ENCODE measurements at regions not wholly inside any gene's neighbourhood (a gene's known extent, or its start where the extent isn't known, plus 50 kb on each side); places are given as distances from the start of the nearest gene placed in this dataset.
A peak's percentile ranks its signal among the peaks of the same experiment; 100 is the strongest.

GRCh38 chr10:28463141-28463540, 69.8 kb upstream of the WAC start:
- TF ChIP-seq CTCF (IDR thresholded peaks at IDR 0.05) (no peak), POLR2A (IDR thresholded peaks at IDR 0.05) (no peak)
- intact Hi-C loops (cut with DNase I; ENCODE audit: low total_unique reads) = no loop called here
- H3K4me3 ChIP-seq (ENCODE audit: low read depth, poor library complexity, severe bottlenecking) = no peak overlapping the region
- DNase-seq (ENCODE audit: low spot score in 2 of 2) = no peak
- 88 to 89% methylated on average over 2 of the region's 2 CpGs for WGBS, 2 donors

DNA sequence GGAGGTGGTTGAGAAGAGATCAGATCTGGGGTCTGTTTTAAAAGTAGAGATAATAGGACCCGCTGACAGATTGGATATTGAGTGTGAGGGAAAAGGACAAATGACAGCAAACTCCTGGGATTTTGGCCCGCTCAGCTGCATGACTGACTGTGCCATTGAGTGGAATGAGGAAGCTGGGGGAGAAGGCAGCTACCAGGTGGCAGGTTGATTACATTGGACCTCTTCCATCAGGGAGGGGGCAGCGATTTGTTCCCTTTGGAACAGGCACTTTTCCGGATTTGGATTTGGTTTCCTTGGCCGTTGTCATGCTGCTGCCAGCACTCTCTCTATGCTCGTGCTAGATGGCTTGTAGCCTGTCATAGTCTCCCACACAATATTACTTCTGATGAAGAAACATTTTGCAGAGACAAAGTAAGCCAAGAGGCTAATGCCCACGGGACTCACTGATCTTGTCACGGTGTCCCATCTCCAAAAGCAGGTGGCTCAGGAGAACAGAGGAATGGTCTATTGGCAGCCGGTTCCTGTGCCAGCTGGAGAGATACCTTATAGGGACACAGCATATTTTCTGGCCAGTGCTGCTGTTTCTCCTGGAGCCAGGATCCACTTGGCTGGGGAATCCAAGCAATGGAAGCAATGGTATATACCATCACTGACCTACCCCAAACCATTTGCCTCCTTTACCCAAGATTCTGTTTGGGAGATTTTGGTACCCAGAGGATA, 69.1 kb upstream of the WAC start:
- H3K4me3 ChIP-seq (ENCODE audit: low read depth, poor library complexity, severe bottlenecking) = no peak overlapping the region
- WGBS, 2 donors = 70 to 77% methylated on average over 9 of the region's 9 CpGs
- no peak for DNase-seq (ENCODE audit: low spot score in 2 of 2)
- TF ChIP-seq CTCF (IDR thresholded peaks at IDR 0.05) (no peak), POLR2A (IDR thresholded peaks at IDR 0.05) (no peak)
- intact Hi-C loops (cut with DNase I; ENCODE audit: low total_unique reads) = no loop called here

DNA sequence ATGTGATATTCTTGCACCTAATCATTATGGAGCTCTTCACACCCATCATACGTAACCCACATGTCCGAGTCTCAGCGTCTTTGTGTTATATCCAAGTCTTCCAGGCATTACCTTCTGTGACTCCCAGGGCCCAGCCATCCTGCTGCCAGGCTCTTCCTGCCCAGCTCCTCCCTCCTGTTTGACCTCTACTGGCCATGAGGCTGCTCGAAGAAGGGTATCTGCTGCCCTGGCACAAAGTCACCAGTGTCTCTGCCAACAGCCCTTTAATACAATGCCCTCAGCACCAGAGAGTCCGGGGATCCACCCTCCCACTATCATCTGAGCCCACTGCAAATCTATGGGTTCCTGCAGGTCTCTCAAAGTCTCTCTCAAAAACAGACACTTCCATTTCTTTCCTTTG, 65.3 kb upstream of the WAC start:
- TF ChIP-seq POLR2A (IDR thresholded peaks at IDR 0.05) (no peak), CTCF (IDR thresholded peaks at IDR 0.05) (no peak)
- DNase-seq (ENCODE audit: low spot score in 2 of 2) = no peak
- H3K4me3 ChIP-seq (ENCODE audit: low read depth, poor library complexity, severe bottlenecking) = no peak overlapping the region
- 90 to 91% methylated on average over 5 of the region's 5 CpGs for WGBS, 2 donors
- intact Hi-C loops (cut with DNase I; ENCODE audit: low total_unique reads) = no loop called here

- intact Hi-C loops (cut with DNase I; ENCODE audit: low total_unique reads) = no loop called here
- no peak overlapping the region for H3K4me3 ChIP-seq (ENCODE audit: low read depth, poor library complexity, severe bottlenecking)
- TF ChIP-seq POLR2A (IDR thresholded peaks at IDR 0.05) = no peak
- TF ChIP-seq CTCF (IDR thresholded peaks at IDR 0.05) = no peak
- DNase-seq (ENCODE audit: low spot score in 2 of 2) = peak in 1 of 2 donors; percentile 53
- WGBS, 2 donors = 77 to 79% methylated on average over 10 of the region's 10 CpGs
Observed at GRCh38 chr10:28468707-28469483, 64.0 kb upstream of the WAC start.

DNA sequence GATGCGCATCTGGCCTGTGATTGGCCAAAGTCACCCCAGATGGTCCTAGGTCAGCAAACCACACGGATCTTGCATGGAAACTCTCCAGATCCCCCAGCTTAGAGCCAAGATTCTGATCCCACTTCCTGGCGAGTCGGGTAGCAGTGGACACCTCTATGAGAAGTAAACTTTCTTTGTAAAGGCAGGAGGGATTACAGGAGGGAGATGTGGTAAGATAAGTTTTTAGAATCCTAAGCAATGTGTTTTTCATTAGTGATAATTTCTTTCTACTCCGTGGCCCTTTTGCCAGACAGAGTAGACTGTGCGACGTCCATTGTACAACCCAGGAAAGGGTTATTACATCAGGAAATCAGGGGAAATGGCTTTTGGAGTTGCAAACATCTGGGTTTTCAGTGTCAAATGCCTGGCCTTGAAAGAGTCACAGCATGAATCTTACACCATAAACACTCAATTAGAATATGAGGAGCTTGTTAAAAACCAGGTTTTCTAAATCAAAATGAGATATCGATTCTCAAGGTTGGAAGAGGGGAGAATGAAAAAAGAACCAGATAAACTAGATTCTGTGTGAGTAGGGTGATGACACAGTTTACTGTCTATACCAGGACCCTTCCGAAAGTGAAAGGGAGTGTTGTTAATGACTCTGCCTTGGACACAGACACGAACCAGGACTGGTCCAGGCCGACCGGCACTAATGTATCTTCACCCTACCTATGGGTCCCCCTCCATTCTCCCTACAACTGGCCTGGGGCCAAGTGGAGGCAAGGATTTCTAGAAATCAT, 61.9 kb upstream of the WAC start:
- no peak for TF ChIP-seq CTCF (IDR thresholded peaks at IDR 0.05)
- no peak for TF ChIP-seq POLR2A (IDR thresholded peaks at IDR 0.05)
- 62 to 68% methylated on average over 12 of the region's 12 CpGs for WGBS, 2 donors
- no peak for DNase-seq (ENCODE audit: low spot score in 2 of 2)
- H3K4me3 ChIP-seq (ENCODE audit: low read depth, poor library complexity, severe bottlenecking) = no peak overlapping the region
- intact Hi-C loops (cut with DNase I; ENCODE audit: low total_unique reads) = no loop called here
